NCI-H2029 (cell line): ENCODE measurements at regions not wholly inside any gene's neighbourhood (a gene's known extent, or its start where the extent isn't known, plus 50 kb on each side); places are given as distances from the start of the nearest gene placed in this dataset.

ENCODE experiments used
- DNase-seq: peaks from one replicate; lab custom pipeline; 2025; lab: John Stamatoyannopoulos, UW

- DNase-seq: no peak
These were observed 523.0 kb downstream of the PTPRC start for GRCh38 chr1:199161766-199162303.

- DNase-seq: no peak
These were observed 524.4 kb downstream of the PTPRC start for GRCh38 chr1:199163267-199163666.

GRCh38 chr1:199163670-199164069, 524.8 kb downstream of the PTPRC start:
- DNase-seq: no peak

GRCh38 chr1:199167460-199167859, 528.6 kb downstream of the PTPRC start:
- no peak for DNase-seq

DNA sequence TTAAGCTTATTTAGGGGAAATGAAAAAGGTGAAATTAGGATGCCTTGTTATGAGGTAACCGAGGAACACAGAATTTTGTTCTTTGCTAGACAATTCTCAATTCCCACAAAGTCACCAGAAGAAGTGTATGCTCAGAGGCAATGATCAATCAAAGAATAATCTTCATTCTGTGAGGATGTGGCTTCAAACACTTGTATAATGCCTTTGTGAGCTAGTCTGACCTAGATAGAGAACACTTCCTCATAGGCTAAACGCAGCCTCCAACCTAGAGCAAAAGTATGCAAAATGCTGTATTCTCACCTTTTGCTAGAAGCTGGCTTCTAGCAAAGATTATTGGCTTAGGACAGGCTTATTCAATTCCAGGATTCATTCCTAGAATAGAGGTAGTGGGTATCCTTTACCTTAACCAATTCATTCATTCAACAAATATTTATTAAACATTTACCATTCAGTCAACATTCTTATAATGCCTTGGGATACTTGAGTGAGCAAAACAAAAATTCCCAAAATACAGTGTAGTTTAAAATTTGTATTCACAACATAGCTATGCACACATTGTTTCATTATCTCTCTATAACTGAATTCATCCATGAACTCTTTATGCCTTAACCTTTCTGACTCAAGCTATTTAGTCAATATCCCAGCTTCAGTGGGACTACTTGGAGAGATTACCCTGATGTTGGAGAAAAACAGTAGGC, 530.2 kb downstream of the PTPRC start:
- no peak for DNase-seq

DNA sequence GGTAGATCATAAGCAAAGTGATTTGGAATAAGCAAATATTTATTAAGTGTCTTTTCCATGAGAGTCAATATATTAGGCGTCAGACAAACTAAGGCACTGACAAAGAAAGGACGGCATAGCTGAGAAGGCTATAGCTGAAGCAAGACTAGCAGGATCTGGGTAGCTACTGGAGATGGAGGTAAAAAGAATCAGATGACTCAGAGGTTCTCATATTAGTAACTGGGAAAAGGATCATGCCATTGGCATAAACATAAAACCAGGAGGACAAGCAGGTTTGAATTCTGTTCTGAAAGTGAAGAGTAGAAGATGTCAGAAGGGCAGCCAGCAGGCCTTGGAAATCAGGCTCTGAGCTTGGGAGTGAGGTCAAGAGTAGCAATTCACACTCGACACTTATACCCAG, 531.9 kb downstream of the PTPRC start:
- DNase-seq: no peak

- no peak for DNase-seq
These were observed 533.6 kb downstream of the PTPRC start for GRCh38 chr1:199172171-199173124.

DNA sequence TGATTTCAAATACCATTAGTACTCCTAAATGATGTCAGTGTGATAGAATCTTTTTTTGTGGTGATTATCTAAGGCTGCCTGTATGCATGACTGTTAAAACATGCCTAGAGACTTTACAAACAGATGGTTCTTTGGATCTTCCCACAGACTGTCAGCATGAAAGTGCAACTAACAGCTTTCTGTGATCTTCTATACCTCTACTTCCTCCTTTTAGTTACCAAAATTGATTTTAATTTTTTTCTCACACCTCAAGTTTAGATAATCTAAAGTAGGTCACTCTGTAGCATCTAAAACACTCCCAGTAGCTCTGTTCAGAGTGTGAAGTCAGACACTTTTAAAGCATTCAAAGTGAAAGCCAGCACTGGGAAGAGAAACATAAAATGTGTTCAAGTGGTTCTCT, 534.5 kb downstream of the PTPRC start:
- DNase-seq: no peak

- DNase-seq: no peak
These were observed 535.5 kb downstream of the PTPRC start for GRCh38 chr1:199174336-199174735.

GRCh38 chr1:199176713-199177112, 537.9 kb downstream of the PTPRC start:
- DNase-seq: no peak

DNA sequence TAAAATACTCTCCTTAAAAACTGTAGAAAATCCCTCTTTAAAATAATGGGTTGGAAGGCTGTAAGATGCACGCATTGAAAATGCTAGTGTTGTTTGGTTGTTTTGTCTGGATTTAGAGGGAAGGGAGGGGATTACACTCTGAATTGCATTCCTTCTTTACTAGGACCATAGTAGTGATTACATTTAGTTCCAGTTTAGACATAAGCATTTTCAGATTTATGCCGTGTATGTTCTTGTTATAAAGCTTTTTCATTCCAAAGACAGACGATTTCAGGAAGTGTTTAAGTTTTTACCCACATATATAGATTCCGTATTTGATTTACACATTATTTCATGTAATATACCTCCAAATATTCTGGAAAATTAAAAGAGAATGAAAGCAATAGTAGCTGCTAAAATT, 538.4 kb downstream of the PTPRC start:
- no peak for DNase-seq

DNA sequence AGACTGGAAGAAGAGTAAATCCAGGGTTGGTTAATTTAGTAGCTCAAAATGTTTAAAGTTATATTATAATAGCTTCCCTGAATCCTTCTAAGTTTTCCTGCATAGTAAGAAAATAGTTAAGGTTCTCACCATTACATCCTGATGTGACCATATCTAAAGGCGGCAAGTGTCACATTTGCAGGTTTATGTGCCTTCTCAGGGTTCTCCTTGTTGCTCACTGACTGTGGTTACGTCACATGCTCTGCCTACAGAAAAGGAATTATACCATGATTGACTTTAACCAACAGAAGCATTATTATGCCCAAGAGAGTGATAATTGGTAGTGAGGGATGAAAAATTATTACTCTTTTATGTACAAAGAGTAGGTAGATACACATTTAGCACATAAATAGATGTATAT, 539.8 kb downstream of the PTPRC start:
- no peak for DNase-seq

DNA sequence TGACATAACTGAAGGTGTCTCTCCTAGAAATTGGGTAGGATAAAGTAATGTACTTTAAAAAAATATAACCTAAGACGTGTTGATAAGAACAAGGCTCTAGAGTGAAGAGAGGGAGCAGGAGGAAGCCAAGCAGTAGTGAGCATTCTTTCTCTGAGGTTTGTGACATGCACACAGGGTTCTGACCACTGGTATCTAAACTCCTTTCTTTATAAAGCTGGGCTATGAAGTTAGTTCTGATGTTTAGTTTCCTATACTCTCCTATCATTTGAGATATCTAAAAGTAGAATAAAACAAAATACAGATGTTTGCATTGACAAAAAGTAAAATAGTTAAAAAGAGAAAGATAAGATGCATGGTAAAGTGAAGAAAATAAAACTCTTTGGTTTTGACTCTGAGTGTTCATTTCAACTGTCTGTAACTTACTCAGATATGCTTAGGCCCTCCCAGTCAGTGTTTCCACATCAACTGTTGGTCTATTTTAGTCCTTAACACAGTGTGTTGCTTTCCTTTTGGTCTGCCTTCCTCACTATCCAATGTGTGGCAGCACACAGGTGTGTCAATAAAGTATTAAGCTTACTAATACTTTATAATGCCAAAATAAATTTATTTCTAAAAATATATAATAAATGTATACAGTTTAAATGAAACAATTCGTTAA, 543.5 kb downstream of the PTPRC start:
- no peak for DNase-seq

- no peak for DNase-seq
These were observed 545.3 kb downstream of the PTPRC start for GRCh38 chr1:199184180-199184579.

GRCh38 chr1:199194862-199195261, 556.0 kb downstream of the PTPRC start:
- no peak for DNase-seq

DNA sequence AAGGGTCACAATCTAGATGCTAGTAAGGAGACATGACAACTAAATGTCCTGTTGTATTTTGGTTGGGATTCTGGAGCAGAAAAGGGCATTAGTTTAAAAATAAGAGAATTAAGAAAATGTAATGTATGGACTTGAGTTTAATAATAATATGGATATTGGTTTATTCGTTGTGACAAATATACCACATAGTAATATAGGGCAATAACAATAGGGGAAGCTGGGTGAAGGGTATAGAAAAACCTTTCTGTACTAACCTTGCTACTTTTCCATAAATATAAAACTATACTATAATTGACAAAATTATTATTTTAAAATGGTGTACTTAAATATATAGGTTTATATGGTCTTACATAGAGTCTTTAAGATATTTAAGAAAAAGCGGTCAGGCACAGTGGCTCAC, 558.9 kb downstream of the PTPRC start:
- no peak for DNase-seq

DNA sequence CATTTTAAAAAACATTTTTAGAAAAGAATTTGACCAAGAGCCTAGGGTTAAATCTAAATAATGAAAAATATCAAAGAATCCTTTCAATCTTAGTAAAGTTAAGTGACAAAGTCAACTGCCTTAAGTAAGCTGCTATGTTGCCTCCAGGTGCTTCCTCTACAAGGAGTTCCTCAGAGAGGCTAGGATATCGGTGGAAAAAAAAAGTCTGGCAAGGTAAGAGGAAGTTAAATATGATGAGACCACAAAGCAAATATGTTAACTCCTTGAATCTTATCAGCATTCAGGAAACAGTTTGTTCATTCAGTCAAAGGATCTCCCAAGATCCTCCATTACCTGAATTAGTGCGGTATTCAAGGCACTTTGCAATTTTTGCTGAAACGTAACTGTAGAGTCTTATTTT, 563.5 kb downstream of the PTPRC start:
- DNase-seq: no peak

- no peak for DNase-seq
These were observed 565.4 kb downstream of the PTPRC start for GRCh38 chr1:199204231-199204630.

- no peak for DNase-seq
These were observed 567.1 kb downstream of the PTPRC start for GRCh38 chr1:199205740-199206441.

DNA sequence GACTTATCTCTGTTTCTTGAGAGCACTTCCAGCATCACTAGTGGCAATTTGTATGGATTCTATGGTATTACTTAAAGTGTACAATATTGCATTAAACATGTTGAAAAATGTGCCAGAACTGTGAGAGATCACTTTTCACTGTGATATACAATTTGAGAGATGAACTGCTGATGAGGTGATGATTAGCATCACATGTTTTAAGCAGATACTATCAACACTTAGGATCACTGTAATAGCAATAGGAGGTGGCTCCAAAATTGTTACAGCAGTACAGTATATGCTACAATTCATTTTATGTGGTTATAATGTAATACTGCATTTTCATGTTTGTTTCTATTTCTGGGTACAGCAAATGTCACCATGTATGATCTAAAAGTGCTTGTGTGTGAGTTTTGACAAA, 570.0 kb downstream of the PTPRC start:
- no peak for DNase-seq

GRCh38 chr1:199218065-199218464, 579.2 kb downstream of the PTPRC start:
- DNase-seq: no peak

GRCh38 chr1:199218533-199218932, 579.7 kb downstream of the PTPRC start:
- no peak for DNase-seq
